Keratinocyte (primary cell): ENCODE measurements at regions not wholly inside any gene's neighbourhood (a gene's known extent, or its start where the extent isn't known, plus 50 kb on each side); places are given as distances from the start of the nearest gene placed in this dataset.

Experiments used
- EZH2 ChIP-seq: IDR thresholded peaks from one replicate; pipeline ENCODE4 v1.6.1; 2012; ENCODE audit warnings: inconsistent platforms, mild to moderate bottlenecking, low read length, moderate library complexity
- TF ChIP-seq, protein P1 (sequence below), 3 experiments: IDR thresholded peaks in 1 of 3; conservative IDR thresholded peaks in 1 of 3; optimal IDR thresholded peaks in 1 of 3; 2 replicates in 2 of 3; 3 replicates in 1 of 3; pipeline versions ENCODE3 to v1.5.1; 2011; ENCODE audit warnings: low read length in 3 of 3, mild to moderate bottlenecking in 3 of 3, moderate library complexity in 2 of 3, control low read depth in 1 of 3, inconsistent platforms in 1 of 3; ENCODE audit not compliant: insufficient read depth in 2 of 3; ENCODE audit errors: extremely low read depth in 1 of 3

DNA sequence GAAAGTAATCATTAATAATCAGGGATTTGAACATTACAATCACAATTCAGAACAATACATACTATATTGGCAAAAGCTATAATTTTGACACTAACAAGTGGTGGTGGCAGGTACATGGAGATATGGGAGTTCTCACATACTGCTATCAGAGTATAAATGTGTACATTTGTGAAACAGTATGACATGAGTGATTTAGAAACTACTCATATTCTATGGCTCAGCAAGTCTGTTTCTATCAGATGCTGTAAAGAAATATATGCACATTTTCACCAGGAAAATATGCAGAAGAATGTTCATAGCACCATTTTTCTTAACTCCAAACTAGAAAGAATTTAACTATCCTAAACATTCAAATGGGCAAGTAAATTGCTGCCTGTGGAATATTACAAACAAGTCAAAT, 620.0 kb downstream of the SH2D4B start:
- TF ChIP-seq, protein P1, sequence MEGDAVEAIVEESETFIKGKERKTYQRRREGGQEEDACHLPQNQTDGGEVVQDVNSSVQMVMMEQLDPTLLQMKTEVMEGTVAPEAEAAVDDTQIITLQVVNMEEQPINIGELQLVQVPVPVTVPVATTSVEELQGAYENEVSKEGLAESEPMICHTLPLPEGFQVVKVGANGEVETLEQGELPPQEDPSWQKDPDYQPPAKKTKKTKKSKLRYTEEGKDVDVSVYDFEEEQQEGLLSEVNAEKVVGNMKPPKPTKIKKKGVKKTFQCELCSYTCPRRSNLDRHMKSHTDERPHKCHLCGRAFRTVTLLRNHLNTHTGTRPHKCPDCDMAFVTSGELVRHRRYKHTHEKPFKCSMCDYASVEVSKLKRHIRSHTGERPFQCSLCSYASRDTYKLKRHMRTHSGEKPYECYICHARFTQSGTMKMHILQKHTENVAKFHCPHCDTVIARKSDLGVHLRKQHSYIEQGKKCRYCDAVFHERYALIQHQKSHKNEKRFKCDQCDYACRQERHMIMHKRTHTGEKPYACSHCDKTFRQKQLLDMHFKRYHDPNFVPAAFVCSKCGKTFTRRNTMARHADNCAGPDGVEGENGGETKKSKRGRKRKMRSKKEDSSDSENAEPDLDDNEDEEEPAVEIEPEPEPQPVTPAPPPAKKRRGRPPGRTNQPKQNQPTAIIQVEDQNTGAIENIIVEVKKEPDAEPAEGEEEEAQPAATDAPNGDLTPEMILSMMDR (optimal IDR thresholded peaks at IDR 0.05 in 1 of 3, IDR thresholded peaks at IDR 0.05 in 1 of 3, conservative IDR thresholded peaks at IDR 0.05 in 1 of 3; ENCODE audit: extremely low read depth in 1 of 3, insufficient read depth in 2 of 3, low read length in 3 of 3), result no peak
- no peak for TF ChIP-seq EZH2
